MM.1S (cell line): ENCODE measurements at regions not wholly inside any gene's neighbourhood (a gene's known extent, or its start where the extent isn't known, plus 50 kb on each side); places are given as distances from the start of the nearest gene placed in this dataset.

ENCODE experiments used
- DNase-seq: peaks from one replicate; pipeline ENCODE4 v3.0.0-alpha.2; 2015
- H2AFZ ChIP-seq: fragments of 300-600 bp; sonication (generic); 2 replicates; pipeline ENCODE4 v1.6.0; 2016; ENCODE audit warnings: antibody characterized with exemption, low read length
- H3F3A ChIP-seq: fragments of 300-600 bp; sonication (generic); 2 replicates; pipeline ENCODE4 v1.6.1; 2016; ENCODE audit warnings: mild to moderate bottlenecking, antibody characterized with exemption, low read length, moderate library complexity, mixed read lengths; ENCODE audit not compliant: insufficient read depth
- H3K27ac ChIP-seq: fragments of 300-600 bp; sonication (generic); 2 replicates; pipeline ENCODE4 v1.5.1; 2016; ENCODE audit warnings: mild to moderate bottlenecking, low read length
- H3K27me3 ChIP-seq: fragments of 300-600 bp; sonication (generic); replicated peaks from 2 replicates; pipeline ENCODE4 v1.6.0; 2016; ENCODE audit warnings: low read length; ENCODE audit not compliant: insufficient read depth
- H3K36me3 ChIP-seq: fragments of 300-600 bp; sonication (generic); replicated peaks from 2 replicates; pipeline ENCODE4 v1.6.1; 2016; ENCODE audit warnings: mild to moderate bottlenecking, low read length, mixed read lengths; ENCODE audit not compliant: insufficient read depth
- H3K4me1 ChIP-seq: fragments of 300-600 bp; sonication (generic); 2 replicates; pipeline ENCODE4 v1.6.1; 2016; ENCODE audit warnings: low read length, mixed read lengths
- H3K4me2 ChIP-seq: fragments of 300-600 bp; sonication (generic); 2 replicates; pipeline ENCODE4 v1.6.0; 2016; ENCODE audit warnings: low read depth, low read length
- H3K4me3 ChIP-seq: fragments of 300-600 bp; sonication (generic); 2 replicates; pipeline ENCODE4 v1.5.1; 2016; ENCODE audit warnings: low read length, mixed read lengths
- H3K79me2 ChIP-seq: fragments of 300-600 bp; sonication (generic); 2 replicates; pipeline ENCODE4 v1.6.1; 2016; ENCODE audit warnings: mixed run types, low read length, mixed read lengths
- H3K9ac ChIP-seq: fragments of 300-600 bp; sonication (generic); 2 replicates; pipeline ENCODE4 v1.6.1; 2016; ENCODE audit warnings: low read length, mixed read lengths
- H3K9me2 ChIP-seq: fragments of 300-600 bp; sonication (generic); replicated peaks from 2 replicates; pipeline ENCODE4 v1.6.1; 2016; ENCODE audit warnings: mild to moderate bottlenecking, low read length, mixed read lengths; ENCODE audit not compliant: insufficient read depth
- H3K9me3 ChIP-seq: fragments of 300-600 bp; sonication (generic); replicated peaks from 2 replicates; pipeline ENCODE4 v1.6.1; 2016; ENCODE audit warnings: mild to moderate bottlenecking, low read length, mixed read lengths; ENCODE audit not compliant: insufficient read depth
- H4K20me1 ChIP-seq: fragments of 300-600 bp; sonication (generic); 2 replicates; pipeline ENCODE4 v1.6.1; 2016; ENCODE audit warnings: mild to moderate bottlenecking, low read length, moderate library complexity, mixed read lengths; ENCODE audit not compliant: insufficient read depth
- EZH2 ChIP-seq: fragments of 300-600 bp; sonication (generic); optimal IDR thresholded peaks from 2 replicates; pipeline ENCODE3; 2017; ENCODE audit warnings: low read depth, mild to moderate bottlenecking, antibody characterized with exemption, low read length, mixed read lengths
- EZH2phosphoT487 ChIP-seq: fragments of 300-600 bp; sonication (generic); IDR thresholded peaks from 2 replicates; pipeline ENCODE4 v1.6.1; 2018; ENCODE audit warnings: antibody characterized with exemption, low read length
- TF ChIP-seq, protein P1 (sequence below): fragments of 300-600 bp; sonication (generic); IDR thresholded peaks from 2 replicates; pipeline ENCODE4 v1.5.1; 2016; ENCODE audit warnings: antibody characterized with exemption, low read length, mixed read lengths

DNA sequence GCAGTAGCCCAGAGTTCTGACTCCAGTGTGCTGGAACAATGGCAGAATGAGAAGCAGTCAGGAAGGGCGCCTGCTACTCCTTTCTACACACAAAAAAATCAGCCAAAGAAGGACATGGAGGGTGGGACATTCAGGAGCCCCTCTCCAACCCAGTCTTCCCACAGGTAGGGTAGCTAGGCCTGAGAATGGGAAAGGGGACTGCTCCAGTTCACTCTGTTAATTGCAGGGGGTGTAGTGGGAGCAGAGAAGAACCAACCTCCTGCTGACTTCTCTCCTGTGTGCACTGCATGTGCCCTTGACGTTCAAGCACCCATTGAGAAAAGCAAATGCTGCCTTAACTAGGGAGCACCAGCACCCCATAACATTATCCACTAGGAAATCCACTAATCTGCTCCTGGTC, 119.1 kb upstream of the IRX6 start:
- no peaks in the 10 kb centered on the region for H3K4me1 ChIP-seq
- H3K79me2 ChIP-seq, result no peaks in the 10 kb centered on the region
- H3K9me2 ChIP-seq, result no peaks in the 10 kb centered on the region
- no peaks in the 10 kb centered on the region for H3F3A ChIP-seq
- DNase-seq, result no peak
- H3K36me3 ChIP-seq, result no peaks in the 10 kb centered on the region
- no peak overlapping the region for H2AFZ ChIP-seq
- no peaks in the 10 kb centered on the region for H4K20me1 ChIP-seq
- no peak overlapping the region for H3K9ac ChIP-seq
- no peak overlapping the region for H3K4me2 ChIP-seq
- no peaks in the 10 kb centered on the region for H3K9me3 ChIP-seq
- TF ChIP-seq EZH2phosphoT487 (no peak), EZH2 (no peak)
- TF ChIP-seq, protein P1, sequence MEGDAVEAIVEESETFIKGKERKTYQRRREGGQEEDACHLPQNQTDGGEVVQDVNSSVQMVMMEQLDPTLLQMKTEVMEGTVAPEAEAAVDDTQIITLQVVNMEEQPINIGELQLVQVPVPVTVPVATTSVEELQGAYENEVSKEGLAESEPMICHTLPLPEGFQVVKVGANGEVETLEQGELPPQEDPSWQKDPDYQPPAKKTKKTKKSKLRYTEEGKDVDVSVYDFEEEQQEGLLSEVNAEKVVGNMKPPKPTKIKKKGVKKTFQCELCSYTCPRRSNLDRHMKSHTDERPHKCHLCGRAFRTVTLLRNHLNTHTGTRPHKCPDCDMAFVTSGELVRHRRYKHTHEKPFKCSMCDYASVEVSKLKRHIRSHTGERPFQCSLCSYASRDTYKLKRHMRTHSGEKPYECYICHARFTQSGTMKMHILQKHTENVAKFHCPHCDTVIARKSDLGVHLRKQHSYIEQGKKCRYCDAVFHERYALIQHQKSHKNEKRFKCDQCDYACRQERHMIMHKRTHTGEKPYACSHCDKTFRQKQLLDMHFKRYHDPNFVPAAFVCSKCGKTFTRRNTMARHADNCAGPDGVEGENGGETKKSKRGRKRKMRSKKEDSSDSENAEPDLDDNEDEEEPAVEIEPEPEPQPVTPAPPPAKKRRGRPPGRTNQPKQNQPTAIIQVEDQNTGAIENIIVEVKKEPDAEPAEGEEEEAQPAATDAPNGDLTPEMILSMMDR, result no peak
- no peaks in the 10 kb centered on the region for H3K27me3 ChIP-seq
- no peak overlapping the region for H3K27ac ChIP-seq
- H3K4me3 ChIP-seq, result no peak overlapping the region

DNA sequence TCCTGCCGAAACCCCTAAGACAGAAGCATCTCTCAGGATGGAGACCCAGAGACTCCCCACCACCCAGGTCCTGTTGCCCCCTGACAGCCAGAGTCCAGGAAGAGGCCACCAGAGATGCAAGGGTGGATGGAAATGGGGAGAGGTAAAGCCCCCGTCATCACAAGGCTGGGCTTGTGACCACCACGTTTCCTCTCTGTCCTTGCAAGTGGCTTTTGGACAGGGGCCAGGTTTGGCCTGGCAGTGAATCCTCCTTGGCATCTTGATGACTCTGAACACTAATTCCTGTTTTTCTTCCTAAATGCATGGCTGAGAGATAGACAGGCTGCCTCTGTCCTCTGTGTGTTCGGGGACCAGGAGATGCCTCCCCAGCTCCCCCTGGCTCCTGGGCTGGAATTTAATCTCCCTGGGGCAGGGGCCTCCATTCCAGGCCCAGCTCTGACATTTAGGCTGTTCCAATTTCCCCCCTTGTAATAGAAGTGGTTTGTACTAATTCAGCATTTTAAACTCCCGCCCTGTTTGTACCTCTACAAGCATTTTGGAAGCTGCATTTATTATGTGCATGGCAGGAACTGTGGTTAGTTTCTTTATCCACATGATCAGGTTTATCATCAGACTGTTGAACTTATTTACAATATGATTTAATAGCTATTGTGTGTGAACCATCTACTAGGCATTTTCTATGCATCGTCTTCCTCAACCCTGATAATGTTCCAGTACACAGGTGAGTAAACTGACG, 116.1 kb upstream of the IRX6 start:
- Histone ChIP-seq H3F3A (no peaks in the 10 kb centered on the region), H3K9me3 (no peaks in the 10 kb centered on the region), H3K36me3 (no peaks in the 10 kb centered on the region), H3K9me2 (no peaks in the 10 kb centered on the region), H3K27ac (no peak overlapping the region), H3K27me3 (no peaks in the 10 kb centered on the region), H3K4me2 (no peak overlapping the region), H3K9ac (no peak overlapping the region), H4K20me1 (no peaks in the 10 kb centered on the region), H3K4me1 (no peaks in the 10 kb centered on the region), H2AFZ (no peak overlapping the region), H3K4me3 (no peak overlapping the region), H3K79me2 (no peaks in the 10 kb centered on the region)
- no peak for DNase-seq
- no peak for TF ChIP-seq EZH2
- TF ChIP-seq, protein P1, result no peak
- no peak for TF ChIP-seq EZH2phosphoT487

DNA sequence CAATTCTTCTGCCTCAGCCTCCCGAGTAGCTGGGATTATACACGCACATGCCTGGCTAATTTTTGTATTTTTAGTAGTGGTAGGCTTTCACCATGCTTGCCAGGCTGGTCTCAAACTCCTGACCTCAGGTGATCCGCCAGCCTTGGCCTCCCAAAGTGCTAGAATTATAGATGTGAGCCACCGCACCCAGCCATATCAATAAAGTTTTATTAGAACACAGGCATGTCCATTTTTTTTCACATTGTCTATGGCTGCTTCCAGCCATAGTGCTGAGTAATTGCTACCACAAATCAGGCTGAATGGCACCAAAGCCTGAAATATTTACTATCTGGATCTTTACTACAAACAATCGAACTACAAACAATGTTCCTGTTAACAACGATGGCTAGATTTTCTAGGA, 114.4 kb upstream of the IRX6 start:
- H3K9me3 ChIP-seq, result no peaks in the 10 kb centered on the region
- H3K36me3 ChIP-seq, result no peaks in the 10 kb centered on the region
- H3K4me2 ChIP-seq, result no peak overlapping the region
- no peaks in the 10 kb centered on the region for H3K27me3 ChIP-seq
- no peaks in the 10 kb centered on the region for H3K79me2 ChIP-seq
- H3K27ac ChIP-seq, result no peak overlapping the region
- H4K20me1 ChIP-seq, result no peaks in the 10 kb centered on the region
- no peak for DNase-seq
- H2AFZ ChIP-seq, result no peak overlapping the region
- H3K9me2 ChIP-seq, result no peaks in the 10 kb centered on the region
- H3K4me3 ChIP-seq, result no peak overlapping the region
- no peaks in the 10 kb centered on the region for H3F3A ChIP-seq
- no peak overlapping the region for H3K9ac ChIP-seq
- no peaks in the 10 kb centered on the region for H3K4me1 ChIP-seq
- TF ChIP-seq, protein P1, result no peak
- TF ChIP-seq EZH2 (no peak), EZH2phosphoT487 (no peak)
